B cell (primary cell): ENCODE measurements at regions not wholly inside any gene's neighbourhood (a gene's known extent, or its start where the extent isn't known, plus 50 kb on each side); places are given as distances from the start of the nearest gene placed in this dataset.
"Not testable (repeated sequence)": the region's sequence is repeated elsewhere in the genome, so short reads cannot be mapped to it uniquely, and the experiment has no call there.

Experiments used
- ATAC-seq: fragments of 200-7000 bp; cut with Tn5 transposase; one replicate; pipeline ENCODE4 v1.10.0; 2021; ENCODE audit warnings: low read depth, mild to moderate bottlenecking, moderate number of reproducible peaks, moderate library complexity
- CTCF ChIA-PET: fragments of 350-600 bp; sonication (Branson Sonifier 250); formaldehyde crosslinking; loops from one replicate; lab custom pipeline; 2021; ENCODE audit warnings: antibody characterized with exemption, inconsistent platforms; lab: Charles Lee
- POLR2A ChIA-PET: fragments of 350-600 bp; sonication (Branson Sonifier 250); formaldehyde crosslinking; loops from one replicate; lab custom pipeline; 2021; ENCODE audit warnings: antibody characterized with exemption; lab: Charles Lee
- DNase-seq: peaks from one replicate; pipeline ENCODE4 v3.0.0; 2013
- H2AFZ ChIP-seq: 2 replicates; pipeline ENCODE4 v1.6.1; 2012; ENCODE audit warnings: mild to moderate bottlenecking, low read depth, low read length; ENCODE audit not compliant: insufficient read depth, poor library complexity, severe bottlenecking
- H3K27ac ChIP-seq, 2 donors: 1 replicate in 1 of 2; 2 replicates in 1 of 2; pipeline ENCODE4 v1.5.1; 2012 to 2013; ENCODE audit warnings: low read length in 2 of 2, mild to moderate bottlenecking in 2 of 2, moderate library complexity in 1 of 2
- H3K27me3 ChIP-seq, 4 experiments: fragments of 200-600 bp in 1 of 4; sonication (generic) in 1 of 4; replicated peaks in 1 of 4; 1 replicate in 2 of 4; 2 replicates in 2 of 4; pipeline versions ENCODE4 v1.6.1 to v1.7.0; 2013 to 2016; ENCODE audit warnings: low read length in 3 of 4, mild to moderate bottlenecking in 2 of 4, mixed read lengths in 1 of 4, moderate library complexity in 1 of 4; ENCODE audit not compliant: insufficient read depth in 4 of 4, control insufficient read depth in 3 of 4; ENCODE audit errors: control extremely low read depth in 1 of 4
- H3K36me3 ChIP-seq, 2 experiments: replicated peaks in 1 of 2; 1 replicate in 1 of 2; 2 replicates in 1 of 2; pipeline versions ENCODE4 v1.6.1 to v1.7.1; 2013; ENCODE audit warnings: low read length in 1 of 2; ENCODE audit not compliant: insufficient read depth in 2 of 2, control insufficient read depth in 1 of 2; ENCODE audit errors: control extremely low read depth in 1 of 2, extremely low read depth in 1 of 2
- H3K4me1 ChIP-seq, 2 donors: fragments of 200-600 bp in 1 of 2; sonication (generic) in 1 of 2; 1 replicate in 1 of 2; 2 replicates in 1 of 2; pipeline versions ENCODE4 v1.5.1 to v1.6.1; 2013 to 2017; ENCODE audit warnings: low read length in 2 of 2; ENCODE audit not compliant: control insufficient read depth in 2 of 2, insufficient read depth in 2 of 2
- H3K4me2 ChIP-seq: replicated peaks from 2 replicates; pipeline ENCODE3; 2012; ENCODE audit warnings: mild to moderate bottlenecking, low read depth, low read length; ENCODE audit not compliant: poor library complexity, severe bottlenecking
- H3K4me3 ChIP-seq, 5 experiments: fragments of 200-600 bp in 1 of 5; sonication (generic) in 1 of 5; 1 replicate in 3 of 5; 2 replicates in 2 of 5; pipeline versions ENCODE4 v1.5.1 to v1.7.0; 2011 to 2016; ENCODE audit warnings: low read length in 4 of 5, mild to moderate bottlenecking in 4 of 5, low read depth in 2 of 5, control low read depth in 1 of 5, moderate library complexity in 1 of 5; ENCODE audit not compliant: insufficient read depth in 1 of 5; ENCODE audit errors: control extremely low read depth in 1 of 5, extremely low read depth in 1 of 5
- H3K79me2 ChIP-seq: fragments of 200-600 bp; sonication (generic); one replicate; pipeline ENCODE4 v1.6.0; 2016; ENCODE audit warnings: low read length; ENCODE audit not compliant: control insufficient read depth, insufficient read depth
- H3K9ac ChIP-seq: fragments of 200-600 bp; sonication (generic); 2 replicates; pipeline ENCODE4 v1.6.1; 2017; ENCODE audit warnings: mild to moderate bottlenecking, low read length, moderate library complexity
- H3K9me3 ChIP-seq, 3 donors: one replicate each; pipeline versions ENCODE4 v1.6.1 to v1.7.1; 2013; ENCODE audit warnings: low read length in 2 of 3; ENCODE audit not compliant: control insufficient read depth in 2 of 3, insufficient read depth in 1 of 3; ENCODE audit errors: control extremely low read depth in 1 of 3
- H4K20me1 ChIP-seq: 2 replicates; pipeline ENCODE4 v1.6.0; 2012; ENCODE audit warnings: mild to moderate bottlenecking, low read length; ENCODE audit not compliant: insufficient read depth, control insufficient read depth, poor library complexity, severe bottlenecking
- H3K27ac Mint-ChIP-seq: one replicate; pipeline ENCODE4 v1.8.0; 2021; ENCODE audit warnings: mixed read lengths
- H3K27me3 Mint-ChIP-seq: one replicate; pipeline ENCODE4 v1.8.0; 2021; ENCODE audit warnings: mixed read lengths
- H3K4me1 Mint-ChIP-seq: one replicate; pipeline ENCODE4 v1.8.0; 2021; ENCODE audit warnings: mixed read lengths
- H3K4me3 Mint-ChIP-seq: one replicate; pipeline ENCODE4 v1.8.0; 2021; ENCODE audit warnings: mixed read lengths
- H3K9me3 Mint-ChIP-seq: one replicate; pipeline ENCODE4 v1.8.0; 2022; ENCODE audit warnings: mixed read lengths; ENCODE audit not compliant: insufficient read depth
- EZH2 ChIP-seq: IDR thresholded peaks from 2 replicates; pipeline ENCODE4 v1.6.1; 2012; ENCODE audit warnings: borderline replicate concordance, low read depth, mild to moderate bottlenecking, moderate library complexity, low read length; ENCODE audit not compliant: insufficient read depth, poor library complexity, severe bottlenecking
- WGBS: methylation state at CpG from one replicate; pipeline ENCODE4 v1.1.5; 2013; ENCODE audit warnings: missing lambda C conversion rate; ENCODE audit not compliant: insufficient coverage; 5-methylcytosine and 5-hydroxymethylcytosine counted together
- intact Hi-C: fragments of 100-400 bp; cut with micrococcal nuclease; formaldehyde crosslinking; loops from one replicate; pipeline ENCODE4 v1.10.0; 2022
- TF ChIP-seq, protein P1 (sequence below): fragments of 200-600 bp; IDR thresholded peaks from one replicate; pipeline ENCODE4 v1.8.0; 2022; ENCODE audit warnings: antibody characterized with exemption, mild to moderate bottlenecking

- ATAC-seq (no peak), DNase-seq (no peak)
- no peaks in the 10 kb centered on the region for H3K79me2 ChIP-seq
- no peaks in the 10 kb centered on the region for H3K27me3 ChIP-seq
- H2AFZ ChIP-seq = no peak overlapping the region
- H3K4me2 ChIP-seq = no peak overlapping the region
- intact Hi-C loops = no loop called here
- H3K27ac ChIP-seq = no peak overlapping the region
- ChIA-PET CTCF (no interaction called here), POLR2A (no interaction called here)
- H3K36me3 ChIP-seq = no peaks in the 10 kb centered on the region
- no peak overlapping the region for H3K27ac Mint-ChIP-seq
- H3K9ac ChIP-seq = no peak overlapping the region
- no peaks in the 10 kb centered on the region for H3K4me1 Mint-ChIP-seq
- no peak overlapping the region for H3K4me3 Mint-ChIP-seq
- H3K9me3 ChIP-seq = peaks cover 0 to 2% (median 0%) of the 10 kb centered on the region in 3 donors
- WGBS = no CpG with 5 or more reads among the region's 3 CpGs
- peaks cover 16% of the 10 kb centered on the region for H3K9me3 Mint-ChIP-seq
- no peaks in the 10 kb centered on the region for H3K27me3 Mint-ChIP-seq
- H3K4me3 ChIP-seq = no peak overlapping the region
- no peak for TF ChIP-seq EZH2
- no peaks in the 10 kb centered on the region for H3K4me1 ChIP-seq
- H4K20me1 ChIP-seq = no peaks in the 10 kb centered on the region
Measured at GRCh38 chr2:76175295-76175694, 464.6 kb upstream of the GCFC2 start.

- ATAC-seq = no peak
- H2AFZ ChIP-seq = no peak overlapping the region
- H3K4me3 ChIP-seq = no peak overlapping the region
- H3K27me3 ChIP-seq = no peaks in the 10 kb centered on the region
- peaks cover 0 to 2% (median 0%) of the 10 kb centered on the region in 3 donors for H3K9me3 ChIP-seq
- no CpG with 5 or more reads among the region's 2 CpGs for WGBS
- Mint-ChIP-seq H3K4me1 (no peaks in the 10 kb centered on the region), H3K4me3 (no peak overlapping the region), H3K9me3 (peaks cover 16% of the 10 kb centered on the region), H3K27ac (no peak overlapping the region), H3K27me3 (no peaks in the 10 kb centered on the region)
- DNase-seq = no peak
- intact Hi-C loops = no loop called here
- CTCF ChIA-PET = no interaction called here
- H3K36me3 ChIP-seq = no peaks in the 10 kb centered on the region
- TF ChIP-seq EZH2 = no peak
- TF ChIP-seq, protein P1, sequence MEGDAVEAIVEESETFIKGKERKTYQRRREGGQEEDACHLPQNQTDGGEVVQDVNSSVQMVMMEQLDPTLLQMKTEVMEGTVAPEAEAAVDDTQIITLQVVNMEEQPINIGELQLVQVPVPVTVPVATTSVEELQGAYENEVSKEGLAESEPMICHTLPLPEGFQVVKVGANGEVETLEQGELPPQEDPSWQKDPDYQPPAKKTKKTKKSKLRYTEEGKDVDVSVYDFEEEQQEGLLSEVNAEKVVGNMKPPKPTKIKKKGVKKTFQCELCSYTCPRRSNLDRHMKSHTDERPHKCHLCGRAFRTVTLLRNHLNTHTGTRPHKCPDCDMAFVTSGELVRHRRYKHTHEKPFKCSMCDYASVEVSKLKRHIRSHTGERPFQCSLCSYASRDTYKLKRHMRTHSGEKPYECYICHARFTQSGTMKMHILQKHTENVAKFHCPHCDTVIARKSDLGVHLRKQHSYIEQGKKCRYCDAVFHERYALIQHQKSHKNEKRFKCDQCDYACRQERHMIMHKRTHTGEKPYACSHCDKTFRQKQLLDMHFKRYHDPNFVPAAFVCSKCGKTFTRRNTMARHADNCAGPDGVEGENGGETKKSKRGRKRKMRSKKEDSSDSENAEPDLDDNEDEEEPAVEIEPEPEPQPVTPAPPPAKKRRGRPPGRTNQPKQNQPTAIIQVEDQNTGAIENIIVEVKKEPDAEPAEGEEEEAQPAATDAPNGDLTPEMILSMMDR = no peak
- POLR2A ChIA-PET = no interaction called here
- H3K4me2 ChIP-seq = no peak overlapping the region
- no peak overlapping the region for H3K9ac ChIP-seq
- no peaks in the 10 kb centered on the region for H3K4me1 ChIP-seq
- no peaks in the 10 kb centered on the region for H3K79me2 ChIP-seq
- H4K20me1 ChIP-seq = no peaks in the 10 kb centered on the region
- no peak overlapping the region for H3K27ac ChIP-seq
Measured at GRCh38 chr2:76174505-76174904, 463.8 kb upstream of the GCFC2 start.

DNA sequence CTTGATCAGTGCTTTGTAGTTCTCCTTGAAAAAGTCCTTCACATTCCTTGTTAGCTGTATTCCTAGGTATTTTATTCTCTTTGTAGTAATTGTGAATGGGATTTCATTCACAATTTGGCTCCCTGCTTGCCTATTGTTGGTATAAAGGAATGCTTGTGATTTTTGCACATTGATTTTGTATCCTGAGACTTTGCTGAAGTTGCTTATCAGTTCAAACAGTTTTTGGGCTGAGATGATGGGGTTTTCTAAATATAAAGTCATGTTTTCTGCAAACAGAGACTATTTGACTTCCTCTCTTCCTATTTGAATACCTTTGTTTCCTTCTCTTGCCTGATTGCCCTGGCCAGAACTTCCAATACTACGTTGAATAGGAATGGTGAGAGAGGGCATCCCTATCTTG lies 462.5 kb upstream of the GCFC2 start:
- intact Hi-C loops, H3K4me2 ChIP-seq, CTCF ChIA-PET, H4K20me1 ChIP-seq, H3K9me3 ChIP-seq, H3K27ac Mint-ChIP-seq, ATAC-seq, DNase-seq, H3K36me3 ChIP-seq, H3K4me1 ChIP-seq, H3K4me3 Mint-ChIP-seq, H3K4me1 Mint-ChIP-seq, POLR2A ChIA-PET, H3K4me3 ChIP-seq, H3K79me2 ChIP-seq, H3K27ac ChIP-seq, H2AFZ ChIP-seq, H3K27me3 Mint-ChIP-seq, H3K27me3 ChIP-seq, H3K9ac ChIP-seq: not testable (repeated sequence)
- no CpG with 5 or more reads among the region's 1 CpG for WGBS
- peaks cover 16% of the 10 kb centered on the region for H3K9me3 Mint-ChIP-seq
